Trophoblast cell (in vitro differentiated cells and primary cell): ENCODE measurements at regions not wholly inside any gene's neighbourhood (a gene's known extent, or its start where the extent isn't known, plus 50 kb on each side); places are given as distances from the start of the nearest gene placed in this dataset.

Experiments used
- DNase-seq, 2 donors: peaks; one replicate each; pipeline ENCODE4 v3.0.0-alpha.2; 2016
- H2AFZ ChIP-seq: 2 replicates; pipeline ENCODE4 v1.6.1; 2013; ENCODE audit warnings: low read length, moderate library complexity, mild to moderate bottlenecking; ENCODE audit not compliant: insufficient read depth, poor library complexity
- H2AK5ac ChIP-seq: 2 replicates; pipeline ENCODE4 v1.6.1; 2013; ENCODE audit warnings: mild to moderate bottlenecking, low read length
- H2BK120ac ChIP-seq: 2 replicates; pipeline ENCODE4 v1.6.1; 2013; ENCODE audit warnings: low read length, mild to moderate bottlenecking, moderate library complexity; ENCODE audit not compliant: insufficient read depth, poor library complexity
- H2BK12ac ChIP-seq: 2 replicates; pipeline ENCODE4 v1.6.1; 2013; ENCODE audit warnings: mild to moderate bottlenecking, low read length, moderate library complexity
- H2BK5ac ChIP-seq: 2 replicates; pipeline ENCODE4 v1.6.1; 2013; ENCODE audit warnings: low read length, low read depth, moderate library complexity, mild to moderate bottlenecking; ENCODE audit not compliant: poor library complexity
- H3K14ac ChIP-seq: 2 replicates; pipeline ENCODE4 v1.6.1; 2013; ENCODE audit warnings: mild to moderate bottlenecking, low read length
- H3K18ac ChIP-seq: 2 replicates; pipeline ENCODE4 v1.6.1; 2013; ENCODE audit warnings: mild to moderate bottlenecking, low read length
- H3K23ac ChIP-seq: 2 replicates; pipeline ENCODE4 v1.6.1; 2013; ENCODE audit warnings: low read length
- H3K27ac ChIP-seq: 2 replicates; pipeline ENCODE4 v1.5.1; 2013; ENCODE audit warnings: low read depth, mild to moderate bottlenecking, inconsistent platforms, low read length, moderate library complexity
- H3K27me3 ChIP-seq: 2 replicates; pipeline ENCODE4 v1.6.1; 2013; ENCODE audit warnings: inconsistent platforms, mild to moderate bottlenecking, low read length, moderate library complexity; ENCODE audit not compliant: insufficient read depth
- H3K36me3 ChIP-seq, 2 experiments: 1 replicate in 1 of 2; 2 replicates in 1 of 2; pipeline ENCODE4 v1.6.1; 2013; ENCODE audit warnings: low read length in 2 of 2, mild to moderate bottlenecking in 2 of 2, moderate library complexity in 1 of 2; ENCODE audit not compliant: insufficient read depth in 2 of 2, control insufficient read depth in 1 of 2
- H3K4ac ChIP-seq: 2 replicates; pipeline ENCODE4 v1.6.1; 2013; ENCODE audit warnings: low read depth, mild to moderate bottlenecking, low read length, moderate library complexity
- H3K4me1 ChIP-seq, 2 experiments: 1 replicate in 1 of 2; 2 replicates in 1 of 2; pipeline ENCODE4 v1.6.1; 2013; ENCODE audit warnings: low read length in 2 of 2, mild to moderate bottlenecking in 2 of 2, moderate library complexity in 1 of 2; ENCODE audit not compliant: insufficient read depth in 2 of 2, control insufficient read depth in 1 of 2
- H3K4me2 ChIP-seq: 2 replicates; pipeline ENCODE4 v1.6.1; 2013; ENCODE audit warnings: inconsistent platforms, mild to moderate bottlenecking, low read length, moderate library complexity
- H3K4me3 ChIP-seq: 2 replicates; pipeline ENCODE4 v1.5.1; 2013; ENCODE audit warnings: mild to moderate bottlenecking, low read depth, low read length, inconsistent platforms
- H3K79me1 ChIP-seq: one replicate; pipeline ENCODE4 v1.6.1; 2013; ENCODE audit warnings: low read length
- H3K79me2 ChIP-seq: 2 replicates; pipeline ENCODE4 v1.6.1; 2013; ENCODE audit warnings: low read length, mild to moderate bottlenecking; ENCODE audit not compliant: control insufficient read depth, insufficient read depth, poor library complexity
- H3K9ac ChIP-seq: 2 replicates; pipeline ENCODE4 v1.6.1; 2013; ENCODE audit warnings: mild to moderate bottlenecking, low read length
- H3K9me3 ChIP-seq: 2 replicates; pipeline ENCODE4 v1.6.1; 2013; ENCODE audit warnings: low read depth, mild to moderate bottlenecking, control low read depth, inconsistent platforms, low read length; ENCODE audit not compliant: insufficient read depth
- H4K12ac ChIP-seq: 2 replicates; pipeline ENCODE4 v1.6.1; 2013; ENCODE audit warnings: low read depth, mild to moderate bottlenecking, low read length, moderate library complexity
- H4K8ac ChIP-seq: 2 replicates; pipeline ENCODE4 v1.6.1; 2013; ENCODE audit warnings: low read depth, mild to moderate bottlenecking, low read length, moderate library complexity
- H4K91ac ChIP-seq: one replicate; pipeline ENCODE4 v1.6.1; 2013; ENCODE audit warnings: low read depth, mild to moderate bottlenecking, low read length, moderate library complexity
- WGBS: extraction: QIAGEN DNeasy Blood & Tissue Kit; methylation state at CpG from one replicate; pipeline ENCODE4 v1.1.7; 2013; ENCODE audit warnings: missing lambda C conversion rate; ENCODE audit not compliant: insufficient read length, insufficient coverage; ENCODE audit errors: extremely low coverage; 5-methylcytosine and 5-hydroxymethylcytosine counted together

GRCh38 chr6:121756666-121757065, 321.2 kb downstream of the GJA1 start:
- no peak for DNase-seq
- Histone ChIP-seq H2AFZ (no peak overlapping the region), H3K4me3 (no peak overlapping the region), H3K9me3 (peaks cover 2% of the 10 kb centered on the region), H3K79me1 (no peaks in the 10 kb centered on the region), H3K4ac (no peak overlapping the region), H4K91ac (no peak overlapping the region), H2BK5ac (no peak overlapping the region), H3K27me3 (no peaks in the 10 kb centered on the region), H2BK120ac (no peak overlapping the region), H3K36me3 (no peaks in the 10 kb centered on the region), H3K4me1 (no peaks in the 10 kb centered on the region), H3K23ac (no peak overlapping the region), H4K8ac (no peak overlapping the region), H2AK5ac (no peak overlapping the region), H3K18ac (no peak overlapping the region), H3K9ac (no peak overlapping the region), H4K12ac (no peak overlapping the region), H2BK12ac (no peak overlapping the region), H3K4me2 (no peak overlapping the region), H3K14ac (no peak overlapping the region), H3K79me2 (no peaks in the 10 kb centered on the region), H3K27ac (no peak overlapping the region)
- WGBS: no CpG with 5 or more reads among the region's 1 CpG

GRCh38 chr6:121759370-121759769, 323.9 kb downstream of the GJA1 start:
- H4K12ac ChIP-seq: no peak overlapping the region
- H4K8ac ChIP-seq: no peak overlapping the region
- no peak overlapping the region for H3K27ac ChIP-seq
- no peak overlapping the region for H3K4me2 ChIP-seq
- H3K9me3 ChIP-seq: peaks cover 2% of the 10 kb centered on the region
- no peak overlapping the region for H2BK5ac ChIP-seq
- no peak overlapping the region for H2BK12ac ChIP-seq
- H2AFZ ChIP-seq: no peak overlapping the region
- no peak overlapping the region for H3K4ac ChIP-seq
- H3K4me1 ChIP-seq: no peaks in the 10 kb centered on the region
- no peak overlapping the region for H3K9ac ChIP-seq
- no peaks in the 10 kb centered on the region for H3K27me3 ChIP-seq
- no peak overlapping the region for H3K18ac ChIP-seq
- H3K4me3 ChIP-seq: no peak overlapping the region
- no peak overlapping the region for H2AK5ac ChIP-seq
- DNase-seq: no peak
- H4K91ac ChIP-seq: no peak overlapping the region
- H3K23ac ChIP-seq: no peak overlapping the region
- H3K14ac ChIP-seq: no peak overlapping the region
- no peaks in the 10 kb centered on the region for H3K36me3 ChIP-seq
- no peaks in the 10 kb centered on the region for H3K79me1 ChIP-seq
- WGBS: no CpG with 5 or more reads among the region's 1 CpG
- H3K79me2 ChIP-seq: no peaks in the 10 kb centered on the region
- no peak overlapping the region for H2BK120ac ChIP-seq

GRCh38 chr6:121760191-121760590, 324.7 kb downstream of the GJA1 start:
- H2BK5ac ChIP-seq: no peak overlapping the region
- peaks cover 2% of the 10 kb centered on the region for H3K9me3 ChIP-seq
- no peaks in the 10 kb centered on the region for H3K79me1 ChIP-seq
- no peak overlapping the region for H3K14ac ChIP-seq
- no peak overlapping the region for H4K8ac ChIP-seq
- H3K4me2 ChIP-seq: no peak overlapping the region
- H3K4me3 ChIP-seq: no peak overlapping the region
- no peak overlapping the region for H4K12ac ChIP-seq
- no peak overlapping the region for H2BK120ac ChIP-seq
- no peak overlapping the region for H3K27ac ChIP-seq
- H3K18ac ChIP-seq: no peak overlapping the region
- no peak overlapping the region for H2AK5ac ChIP-seq
- no peak overlapping the region for H3K23ac ChIP-seq
- H3K4me1 ChIP-seq: no peaks in the 10 kb centered on the region
- H4K91ac ChIP-seq: no peak overlapping the region
- no peak overlapping the region for H2BK12ac ChIP-seq
- H3K27me3 ChIP-seq: no peaks in the 10 kb centered on the region
- no peak for DNase-seq
- H3K4ac ChIP-seq: no peak overlapping the region
- WGBS: no CpG with 5 or more reads among the region's 11 CpGs
- H3K9ac ChIP-seq: no peak overlapping the region
- H3K36me3 ChIP-seq: no peaks in the 10 kb centered on the region
- no peaks in the 10 kb centered on the region for H3K79me2 ChIP-seq
- H2AFZ ChIP-seq: no peak overlapping the region

GRCh38 chr6:121760745-121761144, 325.3 kb downstream of the GJA1 start:
- DNase-seq: no peak
- WGBS: no CpG with 5 or more reads among the region's 5 CpGs
- no peak overlapping the region for H4K91ac ChIP-seq
- no peak overlapping the region for H2BK120ac ChIP-seq
- H3K4me1 ChIP-seq: no peaks in the 10 kb centered on the region
- no peaks in the 10 kb centered on the region for H3K79me1 ChIP-seq
- no peaks in the 10 kb centered on the region for H3K79me2 ChIP-seq
- no peak overlapping the region for H4K8ac ChIP-seq
- H2BK5ac ChIP-seq: no peak overlapping the region
- no peak overlapping the region for H2AFZ ChIP-seq
- peaks cover 2% of the 10 kb centered on the region for H3K9me3 ChIP-seq
- no peak overlapping the region for H3K4me2 ChIP-seq
- no peak overlapping the region for H3K23ac ChIP-seq
- H3K9ac ChIP-seq: no peak overlapping the region
- no peak overlapping the region for H4K12ac ChIP-seq
- H3K27me3 ChIP-seq: no peaks in the 10 kb centered on the region
- H2BK12ac ChIP-seq: no peak overlapping the region
- H3K14ac ChIP-seq: no peak overlapping the region
- no peak overlapping the region for H3K27ac ChIP-seq
- no peak overlapping the region for H3K4me3 ChIP-seq
- no peak overlapping the region for H3K18ac ChIP-seq
- no peak overlapping the region for H3K4ac ChIP-seq
- no peaks in the 10 kb centered on the region for H3K36me3 ChIP-seq
- H2AK5ac ChIP-seq: no peak overlapping the region
